Liver (tissue), 8 donors: ENCODE measurements at regions not wholly inside any gene's neighbourhood (a gene's known extent, or its start where the extent isn't known, plus 50 kb on each side); places are given as distances from the start of the nearest gene placed in this dataset.

Experiments
- DNase-seq: peaks from one replicate; pipeline ENCODE4 v3.0.0-alpha.2; 2017; ENCODE audit warnings: low spot score
- H3K27ac ChIP-seq, 2 donors: one replicate each; pipeline ENCODE4 v1.7.0; 2013; ENCODE audit warnings: inconsistent platforms in 2 of 2, low read length in 2 of 2, control low read depth in 1 of 2, low read depth in 1 of 2, mild to moderate bottlenecking in 1 of 2
- H3K27me3 ChIP-seq, 4 donors: one replicate each; pipeline versions ENCODE4 v1.6.1 to v1.7.0; 2013; ENCODE audit warnings: low read length in 3 of 4, inconsistent platforms in 1 of 4, mild to moderate bottlenecking in 1 of 4, moderate library complexity in 1 of 4; ENCODE audit not compliant: control insufficient read depth in 4 of 4, insufficient read depth in 4 of 4
- H3K36me3 ChIP-seq, 4 donors: one replicate each; pipeline versions ENCODE4 v1.6.1 to v1.7.0; 2013; ENCODE audit warnings: low read length in 3 of 4, mild to moderate bottlenecking in 3 of 4, low read depth in 1 of 4, moderate library complexity in 1 of 4; ENCODE audit not compliant: control insufficient read depth in 4 of 4, insufficient read depth in 3 of 4
- H3K4me1 ChIP-seq, 4 donors: one replicate each; pipeline versions ENCODE4 v1.6.1 to v1.7.0; 2013; ENCODE audit warnings: low read length in 3 of 4, mild to moderate bottlenecking in 3 of 4, moderate library complexity in 1 of 4; ENCODE audit not compliant: control insufficient read depth in 4 of 4, insufficient read depth in 4 of 4
- H3K4me3 ChIP-seq, 3 donors: one replicate each; pipeline versions ENCODE4 v1.6.1 to v1.7.0; 2013; ENCODE audit warnings: low read length in 3 of 3, control low read depth in 1 of 3, low read depth in 1 of 3, mild to moderate bottlenecking in 1 of 3
- H3K9ac ChIP-seq, 2 donors: one replicate each; pipeline ENCODE4 v1.7.0; 2013; ENCODE audit warnings: low read length in 2 of 2, mild to moderate bottlenecking in 2 of 2, moderate library complexity in 2 of 2, control low read depth in 1 of 2, low read depth in 1 of 2
- H3K9me3 ChIP-seq, 4 donors: one replicate each; pipeline versions ENCODE4 v1.6.1 to v1.7.0; 2013; ENCODE audit warnings: low read length in 3 of 4; ENCODE audit not compliant: control insufficient read depth in 4 of 4
- CTCF ChIP-seq: fragments of 150-350 bp; IDR thresholded peaks from 2 replicates; pipeline ENCODE4 v1.5.1; 2017; ENCODE audit warnings: improper control_type of control experiment, low read depth, low read length; ENCODE audit not compliant: missing input control
- FOXA1 ChIP-seq: IDR thresholded peaks from 2 replicates; pipeline ENCODE4 v1.6.1; 2016; ENCODE audit warnings: antibody characterized with exemption
- FOXA2 ChIP-seq: IDR thresholded peaks from 2 replicates; pipeline ENCODE4 v1.6.1; 2016; ENCODE audit warnings: antibody characterized with exemption
- HNF4A ChIP-seq, 2 donors: conservative IDR thresholded peaks; 2 replicates each; pipeline ENCODE4 v1.6.1; 2016; ENCODE audit warnings: antibody characterized with exemption in 2 of 2, mild to moderate bottlenecking in 2 of 2
- HNF4G ChIP-seq: IDR thresholded peaks from 2 replicates; pipeline ENCODE4 v1.6.1; 2016; ENCODE audit warnings: antibody characterized with exemption
- JUND ChIP-seq, 2 donors: IDR thresholded peaks; 2 replicates each; pipeline ENCODE4 v1.6.1; 2016; ENCODE audit warnings: antibody characterized with exemption in 2 of 2
- MAX ChIP-seq: IDR thresholded peaks from 2 replicates; pipeline ENCODE4 v1.6.1; 2016; ENCODE audit warnings: antibody characterized with exemption
- RAD21 ChIP-seq, 2 donors: IDR thresholded peaks; 2 replicates each; pipeline ENCODE4 v1.6.1; 2016; ENCODE audit warnings: antibody characterized with exemption in 2 of 2, mild to moderate bottlenecking in 2 of 2
- REST ChIP-seq: IDR thresholded peaks from 2 replicates; pipeline ENCODE4 v1.6.1; 2016; ENCODE audit warnings: antibody characterized with exemption, mild to moderate bottlenecking
- TAF1 ChIP-seq: conservative IDR thresholded peaks from 2 replicates; pipeline ENCODE4 v1.6.1; 2016; ENCODE audit warnings: antibody characterized with exemption, mild to moderate bottlenecking
- WGBS: extraction: QIAGEN DNeasy Blood & Tissue Kit; methylation state at CpG from one replicate; pipeline ENCODE4 v1.1.7; 2013; 5-methylcytosine and 5-hydroxymethylcytosine counted together
- TF ChIP-seq, protein P1 (sequence below): IDR thresholded peaks from 2 replicates; pipeline ENCODE4 v1.6.1; 2016; ENCODE audit warnings: antibody characterized with exemption
- TF ChIP-seq, protein P2 (sequence below): IDR thresholded peaks from 2 replicates; pipeline ENCODE4 v1.6.1; 2016; ENCODE audit warnings: antibody characterized with exemption
- donor health status: healthy.
- donor health status: healthy.
- donor health status: healthy.
- donor health status: healthy.
- donor health status: healthy.

DNA sequence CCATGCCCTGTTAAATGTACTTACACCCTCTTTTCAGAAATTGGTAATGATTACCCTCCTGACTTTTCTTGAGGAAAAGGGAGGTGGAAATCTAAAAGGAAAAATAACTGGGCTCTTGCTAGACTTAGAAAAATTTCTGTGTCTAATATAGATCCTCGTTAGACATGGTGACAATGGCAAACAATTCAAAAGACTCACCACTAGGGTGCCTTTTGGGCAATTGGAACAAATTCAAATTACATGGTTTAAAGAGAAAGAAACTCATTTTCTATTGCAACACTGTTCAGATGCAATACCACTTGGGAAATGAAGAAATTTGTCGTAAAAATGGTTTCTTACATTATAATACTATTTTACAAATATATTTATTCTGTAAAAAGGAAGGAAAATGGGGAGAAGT, 950.1 kb downstream of the GRM8 start:
- no peaks in the 10 kb centered on the region for H3K4me1 ChIP-seq
- no peak for DNase-seq
- H3K4me3 ChIP-seq = no peak overlapping the region
- WGBS = 61% methylated on average over 2 of the region's 2 CpGs
- H3K9ac ChIP-seq = no peak overlapping the region
- H3K27ac ChIP-seq = no peak overlapping the region
- TF ChIP-seq JUND (IDR thresholded peaks at IDR 0.05) (no peak), CTCF (peak; percentile 9)
- H3K27me3 ChIP-seq = no peaks in the 10 kb centered on the region
- H3K9me3 ChIP-seq = no peaks in the 10 kb centered on the region
- no peaks in the 10 kb centered on the region for H3K36me3 ChIP-seq

GRCh38 chr7:126286317-126286716, 966.4 kb downstream of the GRM8 start:
- whole genome bisulfite sequencing = 80% methylated on average over 2 of the region's 2 CpGs

More at GRCh38 chr7:126286317-126286716, 966.4 kb downstream of the GRM8 start:
- Histone ChIP-seq H3K4me3 (no peak overlapping the region), H3K27ac (no peak overlapping the region), H3K9ac (no peak overlapping the region), H3K27me3 (no peaks in the 10 kb centered on the region), H3K36me3 (no peaks in the 10 kb centered on the region), H3K9me3 (no peaks in the 10 kb centered on the region), H3K4me1 (no peaks in the 10 kb centered on the region)
- no peak for DNase-seq
- TF ChIP-seq TAF1 (no peak), FOXA1 (no peak), JUND (IDR thresholded peaks at IDR 0.05) (no peak), MAX (no peak), HNF4G (no peak), RAD21 (IDR thresholded peaks at IDR 0.05) (no peak), REST (no peak), HNF4A (conservative IDR thresholded peaks at IDR 0.05) (no peak), FOXA2 (no peak)
- TF ChIP-seq, protein P1, sequence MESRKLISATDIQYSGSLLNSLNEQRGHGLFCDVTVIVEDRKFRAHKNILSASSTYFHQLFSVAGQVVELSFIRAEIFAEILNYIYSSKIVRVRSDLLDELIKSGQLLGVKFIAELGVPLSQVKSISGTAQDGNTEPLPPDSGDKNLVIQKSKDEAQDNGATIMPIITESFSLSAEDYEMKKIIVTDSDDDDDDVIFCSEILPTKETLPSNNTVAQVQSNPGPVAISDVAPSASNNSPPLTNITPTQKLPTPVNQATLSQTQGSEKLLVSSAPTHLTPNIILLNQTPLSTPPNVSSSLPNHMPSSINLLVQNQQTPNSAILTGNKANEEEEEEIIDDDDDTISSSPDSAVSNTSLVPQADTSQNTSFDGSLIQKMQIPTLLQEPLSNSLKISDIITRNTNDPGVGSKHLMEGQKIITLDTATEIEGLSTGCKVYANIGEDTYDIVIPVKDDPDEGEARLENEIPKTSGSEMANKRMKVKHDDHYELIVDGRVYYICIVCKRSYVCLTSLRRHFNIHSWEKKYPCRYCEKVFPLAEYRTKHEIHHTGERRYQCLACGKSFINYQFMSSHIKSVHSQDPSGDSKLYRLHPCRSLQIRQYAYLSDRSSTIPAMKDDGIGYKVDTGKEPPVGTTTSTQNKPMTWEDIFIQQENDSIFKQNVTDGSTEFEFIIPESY = no peak
- TF ChIP-seq, protein P2, sequence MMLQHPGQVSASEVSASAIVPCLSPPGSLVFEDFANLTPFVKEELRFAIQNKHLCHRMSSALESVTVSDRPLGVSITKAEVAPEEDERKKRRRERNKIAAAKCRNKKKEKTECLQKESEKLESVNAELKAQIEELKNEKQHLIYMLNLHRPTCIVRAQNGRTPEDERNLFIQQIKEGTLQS = no peak
